ENCODE measurements at regions not wholly inside any gene's neighbourhood (a gene's known extent, or its start where the extent isn't known, plus 50 kb on each side); places are given as distances from the start of the nearest gene placed in this dataset.

GRCh38 chr2:193907561-193907960 is 1712.8 kb upstream of the TMEFF2 start:
- no peaks in the 10 kb centered on the region for H3K79me2 ChIP-seq (ENCODE audit: control insufficient read depth in 1 of 2, insufficient read depth in 2 of 2, low read length in 2 of 2)
- H3K4me3 ChIP-seq (ENCODE audit: extremely low read depth in 1 of 4, insufficient read depth in 2 of 4, low read depth in 3 of 4, low read length in 4 of 4), result no peak overlapping the region
- no peaks in the 10 kb centered on the region for H3K4me1 ChIP-seq (replicated peaks in 1 of 4; ENCODE audit: control insufficient read depth in 3 of 4, insufficient read depth in 4 of 4, low read length in 3 of 4)
- no peak overlapping the region for H4K5ac ChIP-seq (ENCODE audit: insufficient read length, low read depth, low read length)
- H3K27ac ChIP-seq (ENCODE audit: low read depth, low read length), result no peak overlapping the region
- no peak overlapping the region for H2BK15ac ChIP-seq (ENCODE audit: low read length)
- POLR2A ChIA-PET (ENCODE audit: partially characterized antibody), result no interaction called here
- DNase-seq (ENCODE audit: low read depth in 1 of 2, low spot score in 2 of 2) (no peak), FAIRE-seq (no peak)
- no peak overlapping the region for H3K4ac ChIP-seq (replicated peaks; ENCODE audit: insufficient read length, low read depth, low read length)
- no peak overlapping the region for H2BK5ac ChIP-seq (ENCODE audit: low read depth, low read length)
- H3K23ac ChIP-seq (ENCODE audit: insufficient read length), result no peak overlapping the region
- H3K18ac ChIP-seq (ENCODE audit: extremely low read depth, low read length), result no peak overlapping the region
- H4K20me1 ChIP-seq (replicated peaks in 1 of 2; ENCODE audit: control insufficient read depth in 1 of 2, insufficient read depth in 2 of 2, low read length in 2 of 2), result no peaks in the 10 kb centered on the region
- 90% methylated on average over 1 of the region's 1 CpG; no CpG with 5 or more reads in 1 of the 2 experiments for WGBS, 2 experiments (ENCODE audit: extremely low coverage in 1 of 2, insufficient coverage in 1 of 2, insufficient read length in 1 of 2, insufficient replicate concordance in 2 of 2, low coverage in 1 of 2, low lambda C conversion rate in 2 of 2, missing lambda C conversion rate in 1 of 2)
- no peaks in the 10 kb centered on the region for H3K23me2 ChIP-seq (ENCODE audit: low read depth, low read length)
- no peaks in the 10 kb centered on the region for H3K27me3 ChIP-seq (replicated peaks in 1 of 4; ENCODE audit: control insufficient read depth in 3 of 4, extremely low read depth in 1 of 4, insufficient read depth in 3 of 4, low read length in 3 of 4)
- no peak overlapping the region for H2BK12ac ChIP-seq (ENCODE audit: low read depth, low read length)
- no peak overlapping the region for H4K91ac ChIP-seq (replicated peaks; ENCODE audit: insufficient read length, low read length)
- TF ChIP-seq BACH1 (IDR thresholded peaks at IDR 0.05; ENCODE audit: low read length) (no peak), TAF7 (optimal IDR thresholded peaks at IDR 0.05; ENCODE audit: borderline replicate concordance, low read depth, low read length) (no peak)
- H3K9ac ChIP-seq (replicated peaks in 1 of 4; ENCODE audit: extremely low read depth in 1 of 4, low read depth in 3 of 4, low read length in 3 of 4), result no peak overlapping the region
- CTCF ChIA-PET (ENCODE audit: partially characterized antibody), result interaction anchor here (0.7 kb wide), 1 partner anchor 56 kb away, joined by 4 read pairs; no protein-coding TSS in a partner anchor
- H3K14ac ChIP-seq (ENCODE audit: insufficient read length), result no peak overlapping the region
- H3K36me3 ChIP-seq (ENCODE audit: control insufficient read depth in 2 of 4, insufficient read depth in 4 of 4, low read length in 3 of 4), result no peaks in the 10 kb centered on the region; a peak in 1 of 8 replicates
- H2AK5ac ChIP-seq (ENCODE audit: low read depth, low read length), result no peak overlapping the region
- H4K8ac ChIP-seq (ENCODE audit: extremely low read depth, insufficient read depth, low read length), result no peak overlapping the region
- no peak overlapping the region for H3K56ac ChIP-seq (replicated peaks; ENCODE audit: insufficient read length, low read depth, low read length)
- no peaks in the 10 kb centered on the region; a peak in 1 of 4 replicates for H3K9me3 ChIP-seq (ENCODE audit: insufficient read depth in 2 of 2, low read depth in 1 of 2, low read length in 1 of 2)
- no peak overlapping the region for H3K4me2 ChIP-seq (ENCODE audit: insufficient read depth in 1 of 2, low read depth in 2 of 2, low read length in 2 of 2)
- no peaks in the 10 kb centered on the region for H3K79me1 ChIP-seq (ENCODE audit: low read depth, low read length)
- no peak overlapping the region for H2BK20ac ChIP-seq (ENCODE audit: low read length)
- H2AFZ ChIP-seq (ENCODE audit: low read length), result no peak overlapping the region
- H2BK120ac ChIP-seq (replicated peaks; ENCODE audit: low read depth, low read length), result no peak overlapping the region
